UCSD-AML1 (cell line): ENCODE measurements at regions not wholly inside any gene's neighbourhood (a gene's known extent, or its start where the extent isn't known, plus 50 kb on each side); places are given as distances from the start of the nearest gene placed in this dataset.
A peak's percentile ranks its signal among the peaks of the same experiment; 100 is the strongest.
"Not testable (repeated sequence)": the region's sequence is repeated elsewhere in the genome, so short reads cannot be mapped to it uniquely, and the experiment has no call there.

Source experiments
- DNase-seq: peaks from one replicate; lab custom pipeline; 2025; ENCODE audit not compliant: unreplicated experiment; lab: John Stamatoyannopoulos, UW

DNA sequence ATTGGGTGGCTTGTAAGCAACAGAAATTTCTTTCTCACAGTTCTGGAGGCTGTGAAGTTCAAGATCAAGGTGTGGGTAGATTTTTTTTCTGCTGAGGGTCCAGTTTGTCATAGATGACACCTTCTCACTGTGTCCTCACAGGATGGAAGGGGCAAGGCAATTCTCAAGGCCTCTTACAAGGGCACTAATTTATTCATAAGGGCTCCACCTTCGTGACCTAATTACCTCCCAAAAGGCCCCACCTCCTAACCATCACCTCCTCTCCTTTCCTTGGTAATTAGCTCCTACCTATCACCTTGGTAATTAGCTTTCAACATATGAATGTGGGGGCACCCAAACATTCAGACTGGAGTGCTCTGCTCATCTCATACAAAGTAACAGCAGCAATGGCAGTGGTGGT lies 92.3 kb upstream of the CD44 start:
- DNase-seq: no peak

DNA sequence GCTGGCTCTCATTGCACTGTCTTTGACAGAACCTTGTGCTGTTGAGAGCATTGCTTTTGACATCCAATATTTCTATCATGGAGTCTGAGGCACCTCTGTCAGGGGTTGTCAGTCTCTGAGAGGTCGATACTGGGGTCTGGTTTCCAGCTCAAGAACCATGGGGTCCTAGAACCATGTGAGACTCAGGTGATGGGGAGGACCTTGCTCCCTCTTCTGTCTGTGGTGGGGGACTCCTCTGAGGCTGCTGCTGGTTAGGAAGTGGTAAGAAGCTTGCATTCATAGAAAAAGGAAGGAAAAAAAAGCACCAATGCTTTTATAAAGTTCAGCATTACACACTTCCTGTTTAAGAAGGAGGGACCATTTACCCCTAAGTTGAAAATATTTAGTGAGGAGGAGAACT lies 91.8 kb upstream of the CD44 start:
- DNase-seq: peak; percentile 31

DNA sequence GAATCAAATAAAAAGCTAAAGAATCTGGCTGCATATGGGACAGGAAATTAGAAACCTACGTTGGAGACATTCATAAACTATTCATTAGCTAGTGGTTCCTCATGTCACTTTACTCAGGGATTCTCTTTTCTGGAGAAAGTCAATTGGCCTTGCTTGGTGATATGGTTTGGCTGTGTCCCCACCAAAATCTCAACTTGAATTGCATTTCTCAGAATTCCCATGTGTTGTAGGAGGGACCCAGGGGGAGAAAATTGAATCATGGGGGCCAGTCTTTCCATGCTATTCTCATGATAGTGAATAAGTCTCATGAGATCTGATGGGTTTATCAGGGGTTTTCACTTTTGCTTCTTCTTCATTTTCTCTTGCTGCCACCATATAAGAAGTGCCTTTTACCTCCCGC lies 91.2 kb upstream of the CD44 start:
- DNase-seq: no peak

DNA sequence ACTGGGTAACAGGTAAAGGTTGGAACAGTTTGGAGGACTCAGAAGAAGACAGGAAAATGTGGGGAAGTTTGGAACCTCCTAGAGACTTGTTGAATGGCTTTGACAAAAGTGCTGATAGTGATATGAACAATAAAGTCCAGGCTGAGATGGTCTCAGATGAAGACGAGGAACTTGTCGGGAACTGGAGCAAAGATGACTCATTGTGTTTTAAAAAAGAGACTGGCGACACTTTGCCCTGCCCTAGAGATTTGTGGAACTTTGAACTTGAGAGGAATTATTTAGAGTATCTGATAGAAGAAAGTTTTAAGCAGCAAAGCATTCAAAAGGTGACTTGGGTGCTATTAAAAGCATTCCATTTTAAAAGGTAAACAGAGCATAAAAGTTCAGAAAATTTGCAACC lies 90.6 kb upstream of the CD44 start:
- not testable (repeated sequence) for DNase-seq

DNA sequence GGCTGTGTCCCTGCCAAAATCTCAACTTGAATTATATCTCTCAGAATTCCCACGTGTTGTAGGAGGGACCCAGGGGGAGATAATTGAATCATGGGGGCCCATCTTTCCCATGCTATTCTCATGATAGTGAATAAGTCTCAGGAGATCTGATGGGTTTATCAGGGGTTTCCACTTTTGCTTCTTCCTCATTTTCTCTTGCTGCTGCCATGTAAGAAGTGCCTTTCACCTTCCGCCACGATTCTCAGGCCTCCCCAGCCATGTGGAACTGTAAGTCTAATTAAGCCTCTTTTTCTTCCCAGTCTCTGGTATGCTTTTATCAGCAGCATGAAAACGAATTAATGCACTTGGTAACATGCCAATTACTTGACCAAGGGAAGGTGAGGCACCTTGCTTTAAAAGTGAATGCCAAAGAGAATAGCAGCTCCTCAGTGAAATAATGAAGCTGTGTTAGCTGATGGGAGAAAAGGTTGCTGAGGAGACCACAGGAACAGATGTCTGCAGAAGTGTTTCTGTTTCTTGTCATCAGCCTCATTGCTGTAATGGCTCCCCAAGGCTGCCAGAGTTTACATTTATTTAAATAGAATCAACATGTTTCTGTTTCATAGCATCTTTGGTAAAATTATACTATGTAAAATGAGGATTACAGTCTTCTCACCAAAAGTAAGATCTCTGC lies 89.0 kb upstream of the CD44 start:
- DNase-seq: no peak

DNA sequence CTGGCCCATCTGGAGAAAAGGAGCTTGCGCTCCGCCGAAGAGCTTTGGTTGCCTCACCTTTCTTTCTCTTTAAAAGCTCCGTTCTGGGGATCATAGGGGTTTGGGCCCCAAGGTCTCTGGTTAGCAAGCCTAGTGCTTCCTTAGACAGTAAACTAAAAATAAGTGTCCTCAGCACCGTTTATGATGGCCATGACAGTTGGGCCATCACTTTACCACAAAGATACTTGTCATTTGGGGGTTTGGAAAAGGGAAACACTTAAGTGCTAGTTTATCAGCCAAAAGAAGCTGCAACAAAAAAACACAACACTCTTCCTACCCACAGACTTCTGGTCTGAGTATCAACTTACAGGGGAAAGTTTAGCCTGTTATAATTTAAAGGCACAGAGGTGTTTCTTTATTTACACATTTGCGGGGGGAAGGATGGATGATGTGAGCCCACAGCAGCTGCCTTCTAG lies 88.4 kb upstream of the CD44 start:
- no peak for DNase-seq

GRCh38 chr11:35056391-35057093 lies 82.4 kb upstream of the CD44 start:
- DNase-seq: no peak

GRCh38 chr11:35057926-35058668 lies 80.9 kb upstream of the CD44 start:
- no peak for DNase-seq

- no peak for DNase-seq
Measured at GRCh38 chr11:35058669-35059434, 80.1 kb upstream of the CD44 start.

DNA sequence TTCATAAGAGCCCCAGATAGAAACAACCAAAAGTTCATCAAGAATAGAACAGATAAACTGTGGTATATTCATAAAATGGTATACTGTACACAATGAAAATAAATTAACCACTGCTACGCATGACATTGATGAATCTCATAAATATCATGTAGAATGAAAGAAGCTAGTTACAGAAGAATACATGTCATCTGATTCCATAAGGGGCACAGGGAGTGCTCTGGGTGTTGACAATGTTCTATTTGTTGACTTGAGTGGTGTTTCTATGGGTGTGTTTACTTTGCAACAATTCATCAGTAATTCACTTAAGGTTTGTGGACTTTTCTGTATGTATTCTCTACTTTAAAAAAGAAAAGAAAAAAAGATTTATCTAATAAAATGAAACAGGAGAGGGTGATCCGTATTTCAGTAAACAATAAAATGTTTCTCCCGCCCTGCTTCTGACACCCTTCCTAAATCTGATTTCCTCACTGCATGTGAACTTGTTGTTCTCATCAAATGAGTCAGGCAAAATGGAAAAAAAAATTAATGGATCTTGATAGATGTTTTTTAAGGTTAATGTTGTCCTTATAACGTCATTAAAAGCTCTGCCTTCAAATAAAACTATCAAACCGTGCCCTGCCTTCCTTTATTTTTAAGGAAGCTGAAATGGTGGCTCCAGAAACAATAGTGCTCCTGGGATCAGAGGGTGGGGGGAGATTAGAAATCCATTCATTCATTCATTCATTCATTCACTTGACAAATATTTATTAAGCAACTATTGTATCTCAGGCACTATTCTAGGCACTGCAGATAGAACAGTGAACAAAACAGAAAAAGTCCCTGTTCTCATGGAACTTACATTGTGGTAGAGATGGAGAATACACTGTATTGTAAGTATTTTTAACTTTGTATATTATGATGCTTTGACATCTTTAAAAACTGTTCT lies 77.2 kb upstream of the CD44 start:
- no peak for DNase-seq

GRCh38 chr11:35063488-35063931 lies 75.5 kb upstream of the CD44 start:
- no peak for DNase-seq

GRCh38 chr11:35064114-35064800 lies 74.7 kb upstream of the CD44 start:
- no peak for DNase-seq

- no peak for DNase-seq
Measured at GRCh38 chr11:35065566-35065965, 73.4 kb upstream of the CD44 start.

DNA sequence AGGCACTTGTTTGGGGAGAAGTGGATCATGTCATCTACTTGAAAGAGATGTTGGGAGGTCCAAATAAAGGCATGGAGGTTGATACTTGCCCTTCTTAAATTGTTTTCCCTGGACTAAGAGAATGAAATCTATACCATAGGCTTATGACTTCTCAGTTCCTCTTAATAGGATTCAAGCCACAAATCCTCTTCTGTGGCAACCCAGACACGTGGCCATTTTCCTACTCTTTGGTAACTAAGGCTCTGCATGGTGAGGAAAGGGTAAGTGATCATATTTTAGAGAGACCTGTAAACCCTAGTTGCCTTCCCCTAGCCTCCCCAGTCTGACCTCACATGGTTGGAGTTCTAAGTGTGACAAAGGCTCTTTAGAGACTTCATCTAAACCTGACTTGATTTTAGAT lies 72.9 kb upstream of the CD44 start:
- no peak for DNase-seq

GRCh38 chr11:35066783-35067423 lies 72.1 kb upstream of the CD44 start:
- no peak for DNase-seq

GRCh38 chr11:35071722-35072121 lies 67.2 kb upstream of the CD44 start:
- no peak for DNase-seq

- no peak for DNase-seq
Measured at GRCh38 chr11:35073691-35074419, 65.1 kb upstream of the CD44 start.
